ENCODE measurements at regions not wholly inside any gene's neighbourhood (a gene's known extent, or its start where the extent isn't known, plus 50 kb on each side); places are given as distances from the start of the nearest gene placed in this dataset.
A peak's percentile ranks its signal among the peaks of the same experiment; 100 is the strongest.
"Not testable (repeated sequence)": the region's sequence is repeated elsewhere in the genome, so short reads cannot be mapped to it uniquely, and the experiment has no call there.

DNA sequence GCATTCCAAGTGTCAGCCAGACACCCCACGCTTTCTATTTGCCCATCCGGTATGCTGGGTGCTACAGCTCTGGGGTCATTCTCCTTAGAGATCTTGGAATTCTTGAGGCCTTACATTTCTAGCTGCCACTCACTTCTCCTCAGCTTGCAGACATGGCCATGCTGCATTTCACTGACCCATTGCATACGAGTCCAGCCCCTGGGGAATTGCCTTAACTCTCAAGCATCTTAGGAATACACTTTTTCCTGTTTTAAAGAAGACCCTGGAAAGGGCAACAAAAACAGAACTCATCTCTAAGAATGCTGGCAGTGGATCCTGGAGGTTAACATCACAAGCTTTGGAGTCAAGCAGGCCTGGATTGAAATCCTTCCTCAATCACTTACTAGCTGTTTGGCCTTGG is 122.0 kb upstream of the LNX1 start:
- DNase-seq, result no peak
- TF ChIP-seq GATA1 (IDR thresholded peaks at IDR 0.05; ENCODE audit: low read depth, low read length) (no peak), POLR2A (IDR thresholded peaks at IDR 0.05; ENCODE audit: low read length) (no peak)

GRCh38 chr4:53712408-53713020 is 121.2 kb upstream of the LNX1 start:
- no peak for DNase-seq
- no peak for TF ChIP-seq POLR2A (IDR thresholded peaks at IDR 0.05; ENCODE audit: low read length)
- TF ChIP-seq GATA1 (IDR thresholded peaks at IDR 0.05; ENCODE audit: low read depth, low read length), result no peak

GRCh38 chr4:53711926-53712325 is 120.6 kb upstream of the LNX1 start:
- TF ChIP-seq POLR2A (IDR thresholded peaks at IDR 0.05; ENCODE audit: low read length), result no peak
- TF ChIP-seq GATA1 (IDR thresholded peaks at IDR 0.05; ENCODE audit: low read depth, low read length), result no peak
- no peak for DNase-seq

DNA sequence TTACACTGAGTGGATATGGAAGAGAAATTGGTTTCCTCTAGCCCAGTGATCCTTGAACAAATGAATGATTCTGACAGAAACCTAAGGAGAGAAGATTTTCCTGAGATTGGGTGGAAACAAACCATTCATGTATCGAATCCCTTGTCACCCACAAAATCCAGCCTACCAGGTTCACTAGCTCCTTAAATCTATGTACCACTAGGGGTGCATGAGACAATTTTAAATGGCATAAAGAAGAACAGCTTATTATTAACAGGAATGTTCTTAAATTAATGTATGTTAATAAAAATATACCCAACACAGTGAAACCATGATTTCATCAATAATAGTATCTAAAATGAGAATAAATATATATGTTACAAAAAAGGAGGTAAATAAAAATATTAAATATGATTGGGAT is 118.4 kb upstream of the LNX1 start:
- no peak for DNase-seq
- TF ChIP-seq GATA1 (IDR thresholded peaks at IDR 0.05; ENCODE audit: low read depth, low read length) (no peak), POLR2A (IDR thresholded peaks at IDR 0.05; ENCODE audit: low read length) (no peak)

DNA sequence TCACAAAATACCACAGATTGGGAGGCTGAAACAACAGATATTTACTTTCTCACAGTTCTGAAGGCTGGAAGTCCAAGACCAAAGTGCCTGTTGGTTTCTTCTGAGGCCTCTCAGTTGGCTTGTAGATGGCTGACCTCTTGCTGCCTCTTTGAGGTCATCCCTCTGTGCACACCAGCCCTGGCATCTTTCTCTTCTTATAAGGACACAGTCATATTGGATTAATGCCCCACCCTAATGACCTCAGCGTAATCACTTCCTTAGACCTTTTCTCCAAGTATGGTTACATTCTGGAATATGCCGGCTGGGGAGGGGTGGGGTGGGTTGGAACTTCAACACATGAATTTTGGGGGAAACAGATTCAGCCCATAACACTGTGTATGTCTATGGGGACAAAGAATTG is 116.2 kb upstream of the LNX1 start:
- TF ChIP-seq GATA1 (IDR thresholded peaks at IDR 0.05; ENCODE audit: low read depth, low read length) (no peak), POLR2A (IDR thresholded peaks at IDR 0.05; ENCODE audit: low read length) (no peak)

DNA sequence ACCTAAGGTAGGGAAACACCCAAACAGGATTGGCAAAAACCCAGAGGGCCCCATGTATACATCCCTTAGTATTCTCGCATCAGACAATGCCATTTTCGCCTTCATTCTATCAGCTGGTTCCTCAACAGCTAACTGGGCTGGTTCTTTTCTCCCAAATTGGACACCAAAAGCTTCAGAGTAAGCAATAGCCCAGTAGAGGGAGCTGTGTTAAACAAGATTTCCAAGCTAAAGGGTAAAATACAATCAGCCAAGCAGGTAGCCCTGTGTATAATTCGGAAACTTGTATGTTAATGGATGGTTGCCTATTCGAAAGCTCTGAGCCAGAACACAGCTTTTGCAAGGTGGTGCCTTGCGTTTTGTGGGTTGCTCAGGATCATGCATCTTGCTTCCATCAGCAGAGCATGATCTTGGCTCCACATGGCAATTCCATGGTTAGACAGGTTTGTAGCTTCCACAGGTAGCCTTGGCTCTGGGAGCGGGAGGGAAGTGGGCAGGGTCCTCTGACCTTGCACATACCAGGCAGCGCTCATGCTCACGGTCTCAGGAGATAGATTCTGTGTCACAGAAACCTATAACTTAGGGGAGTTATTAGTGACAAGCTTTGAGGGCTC is 115.2 kb upstream of the LNX1 start:
- DNase-seq, result peak; percentile 16 to 28
- TF ChIP-seq POLR2A (IDR thresholded peaks at IDR 0.05; ENCODE audit: low read length) (no peak), GATA1 (IDR thresholded peaks at IDR 0.05; ENCODE audit: low read depth, low read length) (no peak)

More for the DNA sequence above, 116.2 kb upstream of the LNX1 start:
- DNase-seq, result no peak

DNA sequence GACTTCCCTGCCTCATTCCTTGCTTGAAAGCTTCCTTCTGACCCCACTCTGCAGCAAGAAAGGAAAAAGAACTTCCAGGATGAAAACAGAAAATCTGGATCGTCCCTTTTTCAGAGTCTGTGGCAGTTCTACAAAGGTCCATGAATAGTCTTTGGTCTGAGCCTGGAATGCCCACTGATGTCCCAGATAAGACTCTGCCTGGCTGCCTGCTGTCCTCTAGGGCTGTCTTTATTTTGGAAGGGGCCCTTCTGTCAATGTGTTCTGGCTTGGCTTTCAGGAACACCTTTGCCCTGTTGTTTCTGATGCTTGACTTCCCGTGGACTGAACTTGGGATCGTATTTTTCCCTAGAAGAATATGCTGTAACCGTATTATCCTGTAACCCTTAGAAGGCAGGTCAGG is 114.7 kb upstream of the LNX1 start:
- TF ChIP-seq GATA1 (IDR thresholded peaks at IDR 0.05; ENCODE audit: low read depth, low read length), result no peak
- TF ChIP-seq POLR2A (IDR thresholded peaks at IDR 0.05; ENCODE audit: low read length), result no peak
- no peak for DNase-seq

- TF ChIP-seq POLR2A (IDR thresholded peaks at IDR 0.05; ENCODE audit: low read length), result no peak
- TF ChIP-seq GATA1 (IDR thresholded peaks at IDR 0.05; ENCODE audit: low read depth, low read length), result no peak
- no peak for DNase-seq
Observed at GRCh38 chr4:53705151-53705764, 114.0 kb upstream of the LNX1 start.

DNA sequence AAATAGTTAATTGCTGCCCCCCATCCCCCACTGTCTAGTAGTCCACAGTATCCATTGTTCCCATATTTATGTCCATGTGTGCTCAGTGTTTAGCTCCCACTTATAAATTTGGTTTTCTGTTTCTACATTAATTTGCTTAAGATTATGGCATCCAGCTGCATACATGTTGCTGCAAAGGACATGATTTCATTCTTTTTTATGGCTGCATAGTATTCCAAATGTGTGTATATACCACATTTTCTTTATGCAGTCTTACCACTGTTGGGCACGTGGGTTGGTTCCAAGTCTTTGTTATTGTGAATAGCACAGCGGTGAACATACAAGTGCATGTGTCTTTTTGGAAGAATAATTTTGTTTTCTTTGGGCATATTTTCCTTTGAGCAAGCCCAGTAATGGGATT is 113.0 kb upstream of the LNX1 start:
- TF ChIP-seq POLR2A (IDR thresholded peaks at IDR 0.05; ENCODE audit: low read length) (no peak), GATA1 (IDR thresholded peaks at IDR 0.05; ENCODE audit: low read depth, low read length) (no peak)
- DNase-seq, result no peak

- no peak for TF ChIP-seq GATA1 (IDR thresholded peaks at IDR 0.05; ENCODE audit: low read depth, low read length)
- TF ChIP-seq POLR2A (IDR thresholded peaks at IDR 0.05; ENCODE audit: low read length), result no peak
- no peak for DNase-seq
Observed at GRCh38 chr4:53703267-53703655, 112.0 kb upstream of the LNX1 start.

GRCh38 chr4:53702334-53703266 is 111.3 kb upstream of the LNX1 start:
- no peak for DNase-seq
- TF ChIP-seq POLR2A (IDR thresholded peaks at IDR 0.05; ENCODE audit: low read length) (no peak), GATA1 (IDR thresholded peaks at IDR 0.05; ENCODE audit: low read depth, low read length) (no peak)

- DNase-seq, result not testable (repeated sequence)
Observed at GRCh38 chr4:53701260-53701659, 110.0 kb upstream of the LNX1 start.

GRCh38 chr4:53699310-53699709 is 108.0 kb upstream of the LNX1 start:
- DNase-seq, result not testable (repeated sequence)

DNA sequence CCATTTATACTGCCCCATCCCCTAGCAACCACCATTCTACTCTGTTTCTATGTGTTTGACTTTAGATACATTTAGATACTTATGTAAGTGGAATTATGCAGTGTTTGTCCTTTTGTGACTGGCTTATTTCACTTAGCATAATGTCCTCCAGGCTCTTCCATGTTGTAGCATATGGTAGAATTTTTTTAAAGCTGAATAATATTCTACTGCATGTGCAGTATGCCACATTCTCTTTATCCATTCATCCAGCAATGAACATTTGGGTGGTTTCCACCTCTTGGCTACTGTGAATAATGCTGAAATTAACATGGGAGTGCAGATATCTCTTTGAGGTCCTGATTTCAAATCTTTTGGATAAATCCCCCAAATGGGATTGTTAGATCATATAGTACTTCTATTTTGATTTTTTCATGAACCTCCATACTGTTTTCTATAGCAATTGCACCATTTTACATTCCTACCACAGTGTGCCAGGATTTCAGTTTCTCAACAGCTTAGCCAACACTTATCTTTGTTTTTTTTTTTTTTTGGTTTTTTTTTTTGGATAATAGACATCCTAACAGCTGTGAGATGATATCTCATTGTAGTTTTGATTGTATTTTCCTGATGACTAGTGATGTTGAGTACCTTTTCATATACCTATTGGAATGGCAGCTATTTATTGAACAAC is 105.9 kb upstream of the LNX1 start:
- TF ChIP-seq POLR2A (IDR thresholded peaks at IDR 0.05; ENCODE audit: low read length), result no peak
- TF ChIP-seq GATA1 (IDR thresholded peaks at IDR 0.05; ENCODE audit: low read depth, low read length), result no peak
- no peak for DNase-seq

All from erythroblast (primary cell).